Breast epithelium (tissue), 3 donors: ENCODE measurements at regions not wholly inside any gene's neighbourhood (a gene's known extent, or its start where the extent isn't known, plus 50 kb on each side); places are given as distances from the start of the nearest gene placed in this dataset.

ENCODE experiments used
- POLR2AphosphoS5 ChIP-seq, 3 donors: sonication (generic); formaldehyde crosslinking; IDR thresholded peaks; one replicate each; pipeline ENCODE4 v1.6.1; 2017; ENCODE audit warnings: antibody characterized with exemption in 3 of 3
- TF ChIP-seq, protein P1 (sequence below), 3 donors: fragments of 450-650 bp; IDR thresholded peaks; one replicate each; pipeline ENCODE4 v1.5.1; 2016 to 2017; ENCODE audit warnings: antibody characterized with exemption in 3 of 3, mild to moderate bottlenecking in 3 of 3, moderate library complexity in 3 of 3

GRCh38 chr10:3616880-3617279 is 168.1 kb downstream of the KLF6 start:
- TF ChIP-seq, protein P1, sequence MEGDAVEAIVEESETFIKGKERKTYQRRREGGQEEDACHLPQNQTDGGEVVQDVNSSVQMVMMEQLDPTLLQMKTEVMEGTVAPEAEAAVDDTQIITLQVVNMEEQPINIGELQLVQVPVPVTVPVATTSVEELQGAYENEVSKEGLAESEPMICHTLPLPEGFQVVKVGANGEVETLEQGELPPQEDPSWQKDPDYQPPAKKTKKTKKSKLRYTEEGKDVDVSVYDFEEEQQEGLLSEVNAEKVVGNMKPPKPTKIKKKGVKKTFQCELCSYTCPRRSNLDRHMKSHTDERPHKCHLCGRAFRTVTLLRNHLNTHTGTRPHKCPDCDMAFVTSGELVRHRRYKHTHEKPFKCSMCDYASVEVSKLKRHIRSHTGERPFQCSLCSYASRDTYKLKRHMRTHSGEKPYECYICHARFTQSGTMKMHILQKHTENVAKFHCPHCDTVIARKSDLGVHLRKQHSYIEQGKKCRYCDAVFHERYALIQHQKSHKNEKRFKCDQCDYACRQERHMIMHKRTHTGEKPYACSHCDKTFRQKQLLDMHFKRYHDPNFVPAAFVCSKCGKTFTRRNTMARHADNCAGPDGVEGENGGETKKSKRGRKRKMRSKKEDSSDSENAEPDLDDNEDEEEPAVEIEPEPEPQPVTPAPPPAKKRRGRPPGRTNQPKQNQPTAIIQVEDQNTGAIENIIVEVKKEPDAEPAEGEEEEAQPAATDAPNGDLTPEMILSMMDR (IDR thresholded peaks at IDR 0.05) = no peak
- no peak for TF ChIP-seq POLR2AphosphoS5 (IDR thresholded peaks at IDR 0.05)
